ENCODE measurements at regions not wholly inside any gene's neighbourhood (a gene's known extent, or its start where the extent isn't known, plus 50 kb on each side); places are given as distances from the start of the nearest gene placed in this dataset.

DNA sequence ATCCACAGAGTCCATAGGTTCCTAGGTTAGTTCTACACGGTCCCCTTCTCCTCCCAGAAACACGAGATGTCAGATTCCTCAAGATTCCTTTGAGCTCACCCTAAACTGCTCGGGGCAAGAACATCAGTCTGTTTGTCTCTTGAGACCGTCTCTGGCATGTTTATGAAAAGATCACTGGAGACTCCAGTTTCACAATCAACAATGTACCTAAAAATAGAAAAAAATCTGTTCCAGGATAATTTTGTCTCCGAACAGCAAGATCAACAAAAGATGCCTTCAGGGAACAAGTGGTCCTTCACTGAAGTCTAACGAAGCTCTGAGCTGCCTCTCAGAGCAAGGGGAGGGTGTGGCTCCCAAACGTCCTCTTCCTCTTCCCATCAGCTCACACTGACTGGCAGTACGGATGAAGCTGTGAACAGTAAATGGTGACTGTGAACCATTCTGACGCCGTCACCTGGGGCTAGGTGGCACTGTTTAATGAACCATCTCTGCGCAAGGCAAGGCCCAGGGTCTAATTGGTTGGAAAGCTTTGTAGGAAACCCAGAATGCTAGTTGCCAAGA, 156.2 kb upstream of the LYZL1 start:
- no peak overlapping the region for H3K27ac ChIP-seq (ENCODE audit: control insufficient read depth, insufficient read depth, low read length)
- no peak for FAIRE-seq
- dilution Hi-C loops (cut with MboI; ENCODE audit: extremely low pct_ligation_motif_present, low sequenced_read_pairs), result loop anchor here (25.0 kb wide), 1 partner anchor 180 kb away; no protein-coding TSS in a partner anchor

DNA sequence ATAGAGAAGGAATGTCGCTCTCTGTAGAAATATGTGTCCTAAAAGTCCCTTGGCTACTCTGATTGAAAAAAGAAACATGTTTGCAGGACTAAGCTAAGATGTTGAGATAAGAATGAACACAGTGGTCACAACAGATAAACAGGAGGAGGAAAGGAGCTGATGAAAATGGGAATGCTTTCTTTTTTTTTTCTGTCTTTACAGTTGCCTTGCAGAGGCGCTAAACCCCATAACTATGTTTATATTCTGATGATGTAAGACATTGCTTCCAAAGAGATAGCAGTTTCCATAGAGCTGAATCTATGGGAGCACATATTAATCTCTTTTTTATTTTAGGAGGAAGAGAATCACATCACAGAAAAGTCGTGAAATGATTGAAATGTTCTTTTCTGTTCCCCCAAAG, 153.5 kb upstream of the LYZL1 start:
- DNase-seq (ENCODE audit: low read depth, low spot score), result no peak
- Histone ChIP-seq H3K4me2 (ENCODE audit: control insufficient read depth, extremely low read depth, insufficient read depth, low read depth, low read length) (no peak overlapping the region), H3K27me3 (ENCODE audit: control insufficient read depth, extremely low read depth, insufficient read depth, low read length) (no peaks in the 10 kb centered on the region), H3K27ac (ENCODE audit: control insufficient read depth, insufficient read depth, low read length) (no peak overlapping the region), H3K9me3 (ENCODE audit: control insufficient read depth, low read depth, low read length) (no peaks in the 10 kb centered on the region), H4K20me1 (ENCODE audit: control insufficient read depth, extremely low read depth, insufficient read depth, low read length) (no peaks in the 10 kb centered on the region), H3K4me1 (ENCODE audit: control insufficient read depth, extremely low read depth, insufficient read depth, low read length) (peaks cover 3% of the 10 kb centered on the region), H3K79me2 (ENCODE audit: control insufficient read depth, insufficient read depth, low read length) (no peaks in the 10 kb centered on the region), H2AFZ (ENCODE audit: control insufficient read depth, low read length) (no peak overlapping the region), H3K9ac (ENCODE audit: control insufficient read depth, extremely low read depth, insufficient read depth, low read length) (no peak overlapping the region), H3K36me3 (ENCODE audit: control insufficient read depth in 2 of 2, extremely low read depth in 1 of 2, insufficient read depth in 2 of 2, low read length in 2 of 2) (no peaks in the 10 kb centered on the region), H3K4me3 (ENCODE audit: control insufficient read depth in 2 of 3, extremely low read depth in 1 of 3, insufficient read depth in 2 of 3, low read depth in 1 of 3, low read length in 3 of 3) (no peak overlapping the region), H3K9me1 (ENCODE audit: control insufficient read depth, extremely low read depth, insufficient read depth, low read length) (no peaks in the 10 kb centered on the region)
- dilution Hi-C loops (cut with MboI; ENCODE audit: extremely low pct_ligation_motif_present, low sequenced_read_pairs), result loop anchor here (25.0 kb wide), 1 partner anchor 177 kb away; no protein-coding TSS in a partner anchor
- TF ChIP-seq, protein P1, sequence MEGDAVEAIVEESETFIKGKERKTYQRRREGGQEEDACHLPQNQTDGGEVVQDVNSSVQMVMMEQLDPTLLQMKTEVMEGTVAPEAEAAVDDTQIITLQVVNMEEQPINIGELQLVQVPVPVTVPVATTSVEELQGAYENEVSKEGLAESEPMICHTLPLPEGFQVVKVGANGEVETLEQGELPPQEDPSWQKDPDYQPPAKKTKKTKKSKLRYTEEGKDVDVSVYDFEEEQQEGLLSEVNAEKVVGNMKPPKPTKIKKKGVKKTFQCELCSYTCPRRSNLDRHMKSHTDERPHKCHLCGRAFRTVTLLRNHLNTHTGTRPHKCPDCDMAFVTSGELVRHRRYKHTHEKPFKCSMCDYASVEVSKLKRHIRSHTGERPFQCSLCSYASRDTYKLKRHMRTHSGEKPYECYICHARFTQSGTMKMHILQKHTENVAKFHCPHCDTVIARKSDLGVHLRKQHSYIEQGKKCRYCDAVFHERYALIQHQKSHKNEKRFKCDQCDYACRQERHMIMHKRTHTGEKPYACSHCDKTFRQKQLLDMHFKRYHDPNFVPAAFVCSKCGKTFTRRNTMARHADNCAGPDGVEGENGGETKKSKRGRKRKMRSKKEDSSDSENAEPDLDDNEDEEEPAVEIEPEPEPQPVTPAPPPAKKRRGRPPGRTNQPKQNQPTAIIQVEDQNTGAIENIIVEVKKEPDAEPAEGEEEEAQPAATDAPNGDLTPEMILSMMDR (optimal IDR thresholded peaks at IDR 0.05 in 1 of 3, IDR thresholded peaks at IDR 0.05 in 1 of 3, conservative IDR thresholded peaks at IDR 0.05 in 1 of 3; ENCODE audit: extremely low read depth in 1 of 3, insufficient read depth in 2 of 3, low read length in 3 of 3), result no peak
- no peak for TF ChIP-seq EZH2 (IDR thresholded peaks at IDR 0.05; ENCODE audit: low read length)
- FAIRE-seq, result no peak

More for the DNA sequence above, 156.2 kb upstream of the LYZL1 start:
- Histone ChIP-seq H3K79me2 (ENCODE audit: control insufficient read depth, insufficient read depth, low read length) (no peaks in the 10 kb centered on the region), H3K9ac (ENCODE audit: control insufficient read depth, extremely low read depth, insufficient read depth, low read length) (no peak overlapping the region), H3K27me3 (ENCODE audit: control insufficient read depth, extremely low read depth, insufficient read depth, low read length) (no peaks in the 10 kb centered on the region), H3K9me3 (ENCODE audit: control insufficient read depth, low read depth, low read length) (no peaks in the 10 kb centered on the region), H3K36me3 (ENCODE audit: control insufficient read depth in 2 of 2, extremely low read depth in 1 of 2, insufficient read depth in 2 of 2, low read length in 2 of 2) (no peaks in the 10 kb centered on the region), H3K4me3 (ENCODE audit: control insufficient read depth in 2 of 3, extremely low read depth in 1 of 3, insufficient read depth in 2 of 3, low read depth in 1 of 3, low read length in 3 of 3) (no peak overlapping the region), H3K9me1 (ENCODE audit: control insufficient read depth, extremely low read depth, insufficient read depth, low read length) (no peaks in the 10 kb centered on the region), H2AFZ (ENCODE audit: control insufficient read depth, low read length) (no peak overlapping the region), H4K20me1 (ENCODE audit: control insufficient read depth, extremely low read depth, insufficient read depth, low read length) (no peaks in the 10 kb centered on the region), H3K4me1 (ENCODE audit: control insufficient read depth, extremely low read depth, insufficient read depth, low read length) (peaks cover 2% of the 10 kb centered on the region), H3K4me2 (ENCODE audit: control insufficient read depth, extremely low read depth, insufficient read depth, low read depth, low read length) (no peak overlapping the region)
- no peak for DNase-seq (ENCODE audit: low read depth, low spot score)
- TF ChIP-seq, protein P1 (optimal IDR thresholded peaks at IDR 0.05 in 1 of 3, IDR thresholded peaks at IDR 0.05 in 1 of 3, conservative IDR thresholded peaks at IDR 0.05 in 1 of 3; ENCODE audit: extremely low read depth in 1 of 3, insufficient read depth in 2 of 3, low read length in 3 of 3), result peak in 1 of 3 experiments; percentile 44
- TF ChIP-seq EZH2 (IDR thresholded peaks at IDR 0.05; ENCODE audit: low read length), result no peak
